GM12864 (cell line): ENCODE measurements at regions not wholly inside any gene's neighbourhood (a gene's known extent, or its start where the extent isn't known, plus 50 kb on each side); places are given as distances from the start of the nearest gene placed in this dataset.

Source experiments
- DNase-seq: peaks from one replicate; pipeline ENCODE4 v3.0.0-alpha.2; 2011; ENCODE audit warnings: low read depth
- H3K4me3 ChIP-seq: 2 replicates; pipeline ENCODE4 v1.5.1; 2011; ENCODE audit warnings: mild to moderate bottlenecking, low read depth, low read length, control low read depth
- CTCF ChIP-seq: IDR thresholded peaks from 2 replicates; pipeline ENCODE4 v1.5.1; 2011; ENCODE audit warnings: low read depth, mild to moderate bottlenecking, moderate library complexity, low read length, control low read depth, inconsistent platforms; ENCODE audit errors: missing control alignments

- H3K4me3 ChIP-seq, result no peak overlapping the region
- DNase-seq, result no peak
- TF ChIP-seq CTCF, result no peak
These were observed 174.4 kb upstream of the APCDD1 start for GRCh38 chr18:10279905-10280644.

- no peak for DNase-seq
- no peak for TF ChIP-seq CTCF
- H3K4me3 ChIP-seq, result no peak overlapping the region
These were observed 169.7 kb upstream of the APCDD1 start for GRCh38 chr18:10284540-10285282.

- no peak for DNase-seq
- TF ChIP-seq CTCF, result no peak
- H3K4me3 ChIP-seq, result no peak overlapping the region
These were observed 169.2 kb upstream of the APCDD1 start for GRCh38 chr18:10285283-10285640.

GRCh38 chr18:10286580-10287150 is 167.8 kb upstream of the APCDD1 start:
- H3K4me3 ChIP-seq, result no peak overlapping the region
- no peak for TF ChIP-seq CTCF
- DNase-seq, result no peak

GRCh38 chr18:10289251-10289650 is 165.2 kb upstream of the APCDD1 start:
- no peak overlapping the region for H3K4me3 ChIP-seq
- TF ChIP-seq CTCF, result no peak
- DNase-seq, result no peak

GRCh38 chr18:10289951-10290637 is 164.3 kb upstream of the APCDD1 start:
- no peak for TF ChIP-seq CTCF
- H3K4me3 ChIP-seq, result no peak overlapping the region
- no peak for DNase-seq
